HG03159 (cell line): ENCODE measurements at regions not wholly inside any gene's neighbourhood (a gene's known extent, or its start where the extent isn't known, plus 50 kb on each side); places are given as distances from the start of the nearest gene placed in this dataset.

Experiments used
- ATAC-seq: cut with Tn5 transposase; IDR thresholded peaks from one replicate; pipeline ENCODE4 v1.9.1; 2021; ENCODE audit warnings: mild to moderate bottlenecking, moderate library complexity; ENCODE audit not compliant: unreplicated experiment

DNA sequence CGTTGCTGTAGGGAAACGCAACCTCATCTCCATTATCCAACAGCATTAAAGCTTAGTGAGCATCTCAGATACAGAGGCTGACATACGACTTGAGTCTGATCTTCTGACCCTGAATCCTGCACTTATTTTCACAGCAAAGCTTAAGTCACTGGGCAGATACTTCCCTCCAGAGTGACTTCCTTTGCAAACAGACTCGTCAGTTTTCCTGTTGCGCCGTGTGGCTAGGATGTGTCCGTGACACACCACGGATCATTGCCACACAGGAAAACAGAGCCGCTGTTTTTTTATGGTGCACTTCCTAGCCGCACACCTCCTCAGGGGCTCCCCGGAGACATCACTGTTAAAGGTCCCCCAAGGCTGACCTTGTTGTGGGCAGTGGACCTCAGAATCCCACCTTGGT lies 94.9 kb upstream of the MKI67 start:
- no peak for ATAC-seq

DNA sequence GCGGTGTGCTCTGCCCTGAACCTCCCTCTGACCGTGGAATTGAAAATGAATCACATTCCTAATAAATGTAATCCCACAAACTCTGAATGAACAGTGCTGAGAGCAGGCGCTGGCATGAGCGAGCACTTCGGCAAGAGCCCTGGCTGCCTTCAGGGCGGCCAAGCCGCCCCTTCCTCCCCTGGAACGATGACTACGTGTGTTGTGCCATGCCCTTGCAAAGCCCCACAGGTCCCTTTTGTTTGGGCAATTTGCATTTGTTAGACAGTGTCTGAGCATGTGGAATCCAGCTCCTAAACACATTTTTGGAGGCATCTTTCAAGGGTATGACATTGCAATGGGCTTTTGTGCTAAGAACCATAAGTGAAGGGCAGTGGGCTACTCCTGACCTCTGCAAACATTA lies 95.6 kb upstream of the MKI67 start:
- no peak for ATAC-seq

DNA sequence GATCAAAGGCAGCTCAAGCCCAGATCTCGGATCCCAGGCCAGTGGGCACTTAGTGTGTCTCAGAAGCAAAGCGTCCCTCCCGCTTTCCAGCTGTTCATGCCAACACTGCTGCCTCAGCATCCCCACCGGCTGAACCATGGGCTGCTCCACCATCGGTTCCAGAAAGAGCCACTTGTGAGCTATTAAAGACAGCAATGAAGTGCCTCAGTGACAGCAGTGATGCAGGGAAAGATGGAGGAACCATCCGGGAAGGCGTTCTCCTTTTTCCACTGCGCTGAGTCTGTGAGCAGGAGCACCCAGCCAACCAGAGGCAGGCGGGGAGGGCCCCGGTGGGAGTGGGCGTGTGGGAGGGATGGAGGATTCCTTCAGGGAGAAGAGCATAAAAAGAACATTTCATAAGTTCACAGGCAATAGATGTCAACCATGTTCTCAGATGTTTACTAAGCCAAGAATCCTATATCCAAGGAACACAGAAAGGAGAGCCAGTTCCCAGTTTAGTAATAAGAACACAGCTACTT lies 96.2 kb upstream of the MKI67 start:
- no peak for ATAC-seq

DNA sequence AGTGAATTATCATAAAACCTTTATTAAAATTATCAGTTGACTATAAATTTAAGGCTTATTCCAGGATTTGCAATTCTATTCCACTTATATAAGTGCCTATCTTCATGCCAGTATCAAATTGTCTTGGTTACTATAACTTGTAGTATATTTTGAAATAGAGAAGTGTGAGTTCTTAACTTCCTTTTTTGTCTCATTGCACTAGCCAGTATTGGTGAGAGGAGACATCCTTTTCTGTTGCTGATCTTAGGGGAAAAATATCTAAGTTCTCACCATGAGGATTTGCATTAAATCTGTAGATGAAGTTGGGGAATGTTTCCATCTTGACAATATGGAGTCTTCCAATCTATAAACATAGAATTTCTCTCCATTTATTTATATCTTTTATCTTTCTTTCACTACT lies 104.2 kb upstream of the MKI67 start:
- ATAC-seq: no peak

DNA sequence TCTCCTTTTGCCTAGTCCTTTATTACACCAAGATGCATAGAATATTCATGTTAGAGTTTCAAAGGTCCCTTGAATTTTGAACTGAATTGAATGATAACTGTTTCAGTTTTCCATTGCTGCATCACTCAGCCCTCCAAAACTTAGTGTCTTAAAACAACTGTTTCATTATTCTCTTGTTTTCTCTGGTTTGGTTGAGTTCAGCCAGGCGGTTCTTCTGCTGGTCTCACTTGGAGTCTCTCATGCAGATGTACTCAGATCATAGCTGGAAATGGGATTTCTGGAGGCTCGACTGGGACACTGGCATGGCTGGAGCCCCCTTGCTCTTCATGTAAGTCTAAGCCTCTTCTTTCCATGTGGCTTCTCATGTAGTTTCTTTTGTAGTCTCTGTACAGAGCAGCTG lies 107.2 kb upstream of the MKI67 start:
- ATAC-seq: no peak

DNA sequence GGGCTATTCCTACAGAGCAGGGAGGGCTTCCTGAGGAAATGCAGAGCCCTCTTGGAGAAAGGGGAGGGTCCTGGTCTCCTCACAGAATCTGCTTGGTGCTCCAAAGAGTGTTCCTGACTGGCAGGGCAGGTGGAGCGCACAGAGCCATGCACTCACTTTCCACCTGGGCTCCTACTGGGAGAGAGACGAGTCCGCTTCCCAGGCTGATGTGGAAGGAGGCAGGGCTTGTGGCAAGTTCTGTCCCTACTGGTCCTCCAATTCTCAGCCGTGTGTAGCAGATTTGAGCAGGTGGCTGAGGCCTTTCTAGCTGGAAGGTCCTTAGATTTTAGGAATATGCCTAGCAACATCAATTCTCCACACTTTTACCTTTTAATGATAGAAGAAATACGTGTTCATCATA lies 111.5 kb upstream of the MKI67 start:
- no peak for ATAC-seq

DNA sequence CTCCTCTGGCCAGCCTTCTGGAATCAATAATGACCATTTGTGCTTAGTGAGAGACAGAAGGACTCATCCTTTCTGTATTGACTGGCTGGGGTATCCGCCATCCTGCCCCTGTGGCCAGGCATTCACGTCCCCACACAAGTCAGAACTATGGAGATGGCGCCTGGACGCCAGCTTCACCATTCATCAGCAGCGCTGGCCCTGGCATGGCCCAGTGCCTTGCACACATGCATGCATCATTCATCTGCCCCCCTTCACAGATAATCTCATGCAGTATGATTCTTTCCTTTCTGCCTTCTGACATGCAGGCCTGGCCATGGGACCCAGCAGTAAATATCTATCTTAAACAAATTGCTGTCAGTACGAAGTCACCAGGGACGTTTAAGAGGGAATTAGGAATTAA lies 114.8 kb upstream of the MKI67 start:
- no peak for ATAC-seq

DNA sequence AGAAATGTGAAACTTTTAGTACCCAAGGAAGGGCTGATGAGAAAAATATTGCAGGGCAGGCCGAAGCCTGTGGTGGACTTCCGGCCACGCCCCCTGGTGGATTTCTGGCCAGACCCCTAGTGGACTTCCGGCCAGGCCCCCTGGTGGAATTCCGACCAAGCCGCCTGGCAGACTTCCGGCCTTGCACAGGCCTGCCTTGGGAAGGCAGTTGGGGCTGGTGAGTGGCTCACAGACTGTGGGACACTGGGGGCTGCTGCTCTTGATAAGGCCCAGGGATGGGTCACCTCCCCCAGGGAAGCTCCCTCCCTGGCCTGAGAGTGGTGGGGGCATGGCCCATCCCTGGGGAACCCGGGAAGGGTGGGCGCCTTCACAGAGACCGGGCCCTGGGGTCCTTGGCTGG lies 116.4 kb upstream of the MKI67 start:
- no peak for ATAC-seq

DNA sequence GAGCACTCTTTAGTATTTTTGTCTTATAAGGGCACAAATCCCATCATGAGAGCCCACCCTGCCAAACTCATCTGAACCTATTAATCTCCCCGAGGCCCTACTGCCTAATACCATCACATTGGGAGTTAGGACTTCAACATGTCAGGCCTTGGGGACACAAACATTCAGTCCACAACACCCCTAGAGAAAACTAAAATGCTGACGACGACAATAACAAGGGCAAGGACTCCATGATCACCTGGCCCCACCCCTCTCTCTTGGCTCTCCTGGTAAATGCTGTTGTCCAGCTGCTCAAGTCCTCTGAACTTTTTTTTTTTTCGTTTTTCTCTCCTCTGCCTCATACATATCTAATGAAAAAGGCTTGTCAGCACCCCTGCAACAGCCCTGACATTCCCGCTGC lies 118.8 kb upstream of the MKI67 start:
- no peak for ATAC-seq

DNA sequence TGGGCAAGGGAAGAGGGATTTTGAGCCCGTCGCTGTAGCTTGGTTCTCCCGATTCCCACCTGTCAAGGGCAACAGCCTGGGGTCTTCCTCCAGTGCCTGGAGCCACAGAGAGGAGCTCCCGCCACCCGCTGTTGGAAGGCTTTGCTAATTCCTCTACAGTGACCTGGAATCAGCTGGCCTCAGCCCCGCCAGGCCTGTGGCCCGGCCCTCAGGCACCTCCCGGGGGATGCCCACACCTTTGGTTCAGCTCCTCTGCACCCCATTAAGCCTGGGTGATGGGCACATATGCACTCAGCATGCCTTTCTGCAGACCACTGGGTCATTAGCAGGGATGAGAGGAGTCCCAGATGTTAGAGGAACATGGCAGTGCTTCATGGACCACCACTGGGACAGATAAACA lies 121.4 kb upstream of the MKI67 start:
- no peak for ATAC-seq

DNA sequence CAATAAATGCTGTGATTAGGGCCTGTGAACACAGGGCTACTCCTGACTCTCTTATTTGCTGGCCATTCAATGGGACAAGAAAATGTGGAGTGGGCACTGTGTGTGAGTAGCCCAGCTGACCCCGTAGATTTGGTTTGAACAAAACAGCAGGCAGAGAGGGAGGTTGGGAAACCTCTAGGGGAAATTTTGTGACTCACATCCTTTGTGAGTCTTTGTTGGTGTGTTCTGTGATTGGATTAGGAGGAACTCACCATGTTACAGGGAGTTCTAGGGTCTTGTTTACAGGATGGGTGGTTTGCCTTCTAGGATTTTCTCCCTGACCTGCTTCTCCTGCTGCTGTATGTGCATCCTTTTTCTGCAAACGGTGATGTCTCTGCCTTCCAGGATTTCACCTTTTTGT lies 128.3 kb upstream of the MKI67 start:
- no peak for ATAC-seq

DNA sequence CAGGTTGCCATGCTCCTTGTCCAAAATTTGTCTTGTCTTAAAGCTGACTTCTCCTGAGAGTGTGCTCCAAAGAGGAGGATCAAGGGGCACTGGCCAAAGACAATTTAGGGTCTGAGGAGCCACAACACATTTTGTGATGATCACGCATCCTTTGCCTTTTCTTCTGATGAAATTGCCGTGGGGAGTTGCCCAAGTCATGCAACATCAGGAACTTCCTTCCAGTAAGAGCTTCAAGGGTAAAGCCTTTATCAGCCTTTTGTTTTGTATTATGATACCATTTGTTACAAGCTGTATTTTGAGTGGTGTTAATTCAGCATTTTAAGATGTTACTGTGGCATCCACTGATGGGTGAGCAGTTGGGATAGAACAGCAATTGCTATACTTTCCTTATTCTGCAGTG lies 131.2 kb upstream of the MKI67 start:
- ATAC-seq: no peak

DNA sequence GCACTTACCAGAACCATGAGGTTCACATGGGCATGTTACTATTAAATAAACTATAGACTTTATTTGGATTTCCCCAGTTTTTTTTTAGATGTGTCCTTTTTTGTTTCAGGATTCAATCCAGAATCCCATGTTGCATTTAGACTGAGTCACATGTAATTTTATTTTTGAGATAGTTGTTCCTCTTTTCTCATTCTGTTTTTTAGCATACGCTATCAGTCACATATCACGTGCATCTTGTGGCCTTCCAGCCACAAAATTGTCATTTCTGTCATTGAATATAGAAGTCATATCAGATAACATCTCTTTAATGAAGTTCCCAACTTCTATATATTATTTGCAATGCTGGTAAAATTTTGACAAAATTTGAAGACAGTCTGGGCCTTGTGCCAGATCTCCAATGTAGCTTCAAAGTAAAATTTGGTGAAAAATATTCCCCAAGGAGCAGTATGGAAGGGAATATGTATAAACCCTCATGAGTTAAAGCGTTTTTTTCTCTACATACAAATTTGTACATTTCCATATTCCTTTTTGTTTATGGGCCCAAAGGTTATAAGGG lies 132.3 kb upstream of the MKI67 start:
- no peak for ATAC-seq

DNA sequence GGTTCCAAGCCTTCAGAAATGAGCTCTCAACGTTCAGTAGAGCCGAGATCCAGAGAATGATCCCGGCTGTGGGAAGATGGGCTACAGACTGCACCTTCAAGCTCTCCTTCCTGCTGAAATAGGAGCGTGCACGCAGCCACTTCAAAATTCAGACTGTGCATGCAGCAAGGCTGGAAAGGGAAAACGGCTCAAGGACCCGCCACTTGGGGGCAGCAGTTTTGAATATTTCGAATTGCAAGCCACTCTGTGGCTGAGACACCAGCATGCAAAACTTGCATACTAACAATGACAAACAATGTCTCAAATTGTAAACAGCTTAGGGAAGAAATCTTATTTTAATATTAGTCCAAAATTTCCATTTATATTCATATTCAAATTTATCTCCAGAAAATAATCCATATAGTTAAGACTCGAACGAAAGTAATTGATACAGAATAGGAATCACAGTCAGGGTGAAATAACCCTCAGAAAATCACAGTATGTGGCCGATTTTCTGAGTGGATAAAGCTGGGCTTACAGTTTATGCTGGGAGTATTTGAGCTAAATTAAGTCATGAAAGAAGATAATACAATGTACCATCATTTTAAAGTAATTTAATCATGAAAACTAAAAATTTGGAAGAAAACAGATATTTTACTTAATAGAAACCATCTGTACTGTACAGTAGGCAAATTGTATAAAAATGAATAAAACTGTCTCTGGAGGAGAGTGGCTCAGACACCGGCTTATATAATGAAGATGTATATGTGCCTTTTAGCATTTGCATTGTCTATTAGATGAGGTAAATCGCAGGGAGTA lies 137.9 kb upstream of the MKI67 start:
- ATAC-seq: peak; percentile 83

DNA sequence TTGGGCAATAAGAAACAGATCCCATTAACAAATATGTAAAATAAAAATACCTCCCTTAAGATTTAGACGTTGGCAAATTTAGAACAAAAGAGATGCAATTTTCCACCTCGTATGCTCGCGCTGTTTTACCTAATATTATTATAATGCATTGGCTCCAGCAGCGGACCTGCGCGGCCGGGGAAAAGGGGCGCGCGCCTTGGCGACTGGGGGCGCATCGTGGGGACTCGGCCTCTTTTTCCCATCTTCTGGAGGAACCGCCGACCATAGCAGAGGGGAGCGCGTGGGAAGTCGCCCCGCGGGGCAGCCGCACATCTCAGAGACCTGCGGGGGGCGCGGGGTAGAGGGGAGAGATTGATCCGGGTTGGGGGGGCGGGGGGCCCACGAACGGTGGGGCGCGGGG lies 139.4 kb upstream of the MKI67 start:
- ATAC-seq: no peak

DNA sequence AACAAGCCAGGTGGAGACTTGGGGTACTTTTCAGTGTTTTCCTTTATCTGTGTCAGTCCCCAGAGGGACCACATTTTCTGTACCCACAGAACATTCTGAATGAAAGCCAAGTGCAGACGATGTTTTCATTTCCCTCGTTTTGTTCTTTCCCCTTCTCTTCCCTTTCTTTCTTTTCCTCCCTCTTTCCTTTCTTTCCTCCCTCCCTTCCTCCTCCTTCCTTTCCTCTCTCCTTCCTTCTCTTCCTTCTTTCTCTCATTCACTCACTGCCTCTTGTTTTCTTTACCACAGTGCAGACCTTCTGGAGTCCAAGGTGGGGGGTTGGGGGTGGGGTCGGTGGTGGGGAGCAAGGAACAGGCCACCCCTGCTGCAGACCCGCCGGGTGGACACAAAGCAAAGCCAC lies 141.4 kb upstream of the MKI67 start:
- no peak for ATAC-seq

DNA sequence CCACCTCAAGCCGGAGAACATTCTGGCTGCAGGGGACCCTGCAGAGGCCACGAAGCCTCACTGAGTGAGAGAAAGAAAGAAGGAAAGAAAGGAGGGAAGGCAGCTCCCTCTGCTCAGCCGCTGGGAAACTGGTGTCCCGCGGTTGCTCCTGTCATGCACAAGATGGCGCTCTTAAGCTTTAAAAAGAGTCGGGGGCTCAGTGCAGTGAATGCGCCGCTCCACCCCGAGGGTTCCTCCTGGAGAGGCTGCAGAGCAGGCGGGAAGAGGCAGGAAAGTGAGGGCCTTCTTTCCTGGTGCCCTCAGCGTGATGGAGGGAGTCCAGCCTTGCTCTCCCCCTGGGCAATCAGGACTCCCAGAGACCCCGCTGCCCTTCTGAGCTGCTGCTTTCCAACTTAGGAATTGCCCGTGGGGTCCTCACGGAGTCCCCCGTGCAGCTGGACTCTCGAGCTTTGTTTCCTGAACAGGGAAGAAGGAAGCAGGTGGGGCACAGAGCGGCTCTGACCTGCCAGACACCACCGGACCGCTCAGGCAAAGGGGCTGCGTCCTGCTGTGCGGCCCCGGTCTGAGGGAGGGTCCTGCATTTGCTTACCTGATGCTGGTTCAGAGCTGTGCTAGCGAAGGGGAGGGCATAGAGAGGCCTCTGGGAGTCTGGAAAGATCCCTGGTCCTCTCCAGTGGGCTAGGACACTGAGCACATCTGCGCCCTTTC lies 141.9 kb upstream of the MKI67 start:
- ATAC-seq: no peak

DNA sequence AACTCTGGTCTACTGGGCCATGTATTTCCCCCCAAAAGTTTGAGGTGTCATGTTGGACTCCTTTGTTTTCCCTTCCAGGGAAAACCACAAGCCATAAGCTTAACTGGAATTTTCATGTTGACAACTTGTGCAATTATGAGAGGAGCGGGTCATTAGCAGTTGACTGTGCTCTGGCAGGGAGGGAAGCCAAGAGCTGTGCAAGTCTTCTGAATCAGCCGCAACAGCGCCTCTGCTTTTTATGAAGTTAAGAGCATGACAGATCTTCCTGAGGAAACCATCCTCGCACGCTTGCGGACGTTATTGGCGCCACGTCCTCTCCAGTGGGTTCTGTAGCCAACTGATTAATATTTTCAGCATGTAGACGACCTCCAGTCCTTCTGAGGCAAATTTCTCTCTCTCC lies 148.7 kb upstream of the MKI67 start:
- ATAC-seq: no peak

DNA sequence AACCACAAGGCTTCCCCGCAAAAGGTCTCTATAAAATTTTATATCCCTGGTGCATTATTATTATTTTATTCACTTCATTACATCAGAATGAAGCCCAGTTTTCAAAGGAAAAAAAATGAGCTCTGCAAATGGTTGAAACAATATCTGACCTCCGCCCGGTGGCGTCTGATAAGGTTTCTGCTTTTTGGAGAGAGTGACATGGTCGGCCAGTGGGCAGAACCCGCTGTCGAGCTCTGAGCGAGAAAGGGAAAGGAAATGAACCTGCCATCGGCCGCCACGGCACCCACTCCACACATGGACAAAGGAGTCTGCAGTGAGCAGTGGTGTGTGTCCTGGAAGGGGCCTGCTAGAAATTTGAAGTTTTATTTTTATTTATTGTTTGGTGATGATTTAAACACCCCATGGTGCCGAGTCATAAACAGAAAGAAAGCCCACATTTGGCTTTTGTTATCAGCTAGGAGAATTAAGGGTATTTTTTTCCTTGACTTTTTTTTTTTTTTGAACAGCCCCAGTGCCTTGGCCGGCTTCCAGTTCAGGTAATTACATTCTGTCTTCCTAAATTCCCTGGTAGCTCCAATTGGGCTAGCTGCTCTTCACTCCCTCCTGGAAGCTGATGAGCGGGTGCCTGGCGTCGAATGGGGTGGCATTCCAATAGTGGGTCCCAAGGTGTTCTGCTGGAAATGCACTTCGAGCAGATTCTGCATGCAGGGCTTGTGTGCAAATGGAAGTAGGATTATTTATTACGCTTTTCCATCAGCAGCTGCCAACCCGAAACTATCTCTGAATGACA lies 149.4 kb upstream of the MKI67 start:
- no peak for ATAC-seq

DNA sequence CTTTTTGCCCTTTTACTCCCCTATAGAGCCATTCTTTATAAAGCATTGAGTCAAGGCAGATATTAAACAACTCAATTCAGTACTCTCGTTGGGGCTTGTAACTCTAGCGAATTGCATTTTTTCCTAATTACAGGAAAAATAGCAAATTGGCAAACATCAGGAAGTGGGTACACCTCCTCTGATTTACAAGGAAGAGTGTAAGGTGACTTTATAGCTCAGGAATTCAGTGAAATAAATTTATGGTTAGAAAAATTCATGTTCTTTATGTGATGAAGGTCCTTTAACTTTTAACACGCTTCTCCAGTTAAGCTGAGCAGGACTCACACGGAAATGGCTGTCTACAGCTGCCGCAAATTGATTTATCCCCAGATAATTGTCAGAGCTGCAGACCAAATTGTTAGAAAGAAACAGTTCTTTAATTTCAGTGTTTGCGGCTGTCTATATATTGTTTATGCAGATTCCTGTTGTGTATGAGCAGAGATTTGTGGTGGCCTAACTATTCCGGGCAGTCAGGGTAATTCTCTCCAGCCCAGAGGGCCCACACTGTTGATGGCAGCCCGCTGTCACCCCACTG lies 151.1 kb upstream of the MKI67 start:
- no peak for ATAC-seq

DNA sequence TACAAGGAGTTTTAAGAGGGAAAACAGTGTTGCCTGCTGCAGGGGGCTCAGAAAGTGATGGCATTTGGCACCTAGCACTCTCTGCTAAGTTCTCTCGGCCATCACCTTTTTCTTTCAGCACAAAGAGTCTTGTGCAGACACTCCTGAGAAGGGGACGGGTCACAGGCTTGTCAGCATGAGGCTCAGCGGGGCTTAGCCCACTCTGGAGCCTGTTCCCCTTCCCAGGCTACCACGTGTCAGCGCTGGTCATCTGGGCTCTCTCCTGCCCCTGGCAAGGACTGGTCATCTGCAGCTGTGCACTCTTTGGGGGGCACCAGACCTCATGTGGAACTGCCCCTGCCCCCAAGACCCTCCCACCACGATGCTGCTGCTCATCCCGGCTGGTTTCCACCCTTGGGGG lies 152.1 kb upstream of the MKI67 start:
- no peak for ATAC-seq
